ENCODE measurements at regions not wholly inside any gene's neighbourhood (a gene's known extent, or its start where the extent isn't known, plus 50 kb on each side); places are given as distances from the start of the nearest gene placed in this dataset.
"Not testable (repeated sequence)": the region's sequence is repeated elsewhere in the genome, so short reads cannot be mapped to it uniquely, and the experiment has no call there.

DNA sequence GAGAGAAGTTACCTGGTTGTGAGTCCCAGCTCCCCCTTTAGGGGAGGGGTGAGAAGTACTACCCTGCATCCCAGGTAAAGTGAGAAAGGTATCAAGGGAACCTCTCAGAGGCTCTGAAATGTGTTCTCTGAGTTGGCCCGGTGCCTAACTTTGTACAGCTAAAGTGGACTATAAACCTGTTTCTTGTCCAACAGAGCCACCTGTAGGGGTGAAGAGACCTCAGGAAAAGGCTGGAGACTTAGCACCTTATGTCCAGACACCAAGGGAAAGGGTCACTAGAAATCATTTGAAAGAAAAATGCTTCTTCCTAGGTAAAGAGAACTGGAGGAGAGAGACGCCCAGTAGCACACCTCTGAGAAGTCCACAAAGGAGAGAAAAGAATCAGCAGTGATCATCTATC, 108.3 kb upstream of the KIF2A start:
- DNase-seq = no peak

DNA sequence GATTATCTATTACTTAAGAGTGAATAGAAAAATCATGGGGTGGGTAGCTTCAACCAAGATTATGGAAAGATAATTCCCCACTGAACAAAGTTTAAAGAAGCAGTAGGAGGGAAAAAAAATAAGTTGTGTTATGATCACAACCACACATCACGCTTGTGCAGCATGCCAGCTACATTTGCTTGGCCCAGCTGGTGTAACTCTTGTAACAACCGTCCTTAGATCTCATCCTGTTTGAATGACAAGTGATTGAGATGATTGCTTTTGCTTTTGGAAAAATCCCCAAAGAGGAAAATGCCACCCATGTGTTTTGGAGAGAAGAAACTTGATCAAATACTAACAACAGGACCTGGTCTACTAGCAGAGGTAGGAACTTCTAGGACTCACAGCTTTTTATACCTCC, 107.6 kb upstream of the KIF2A start:
- DNase-seq = no peak

DNA sequence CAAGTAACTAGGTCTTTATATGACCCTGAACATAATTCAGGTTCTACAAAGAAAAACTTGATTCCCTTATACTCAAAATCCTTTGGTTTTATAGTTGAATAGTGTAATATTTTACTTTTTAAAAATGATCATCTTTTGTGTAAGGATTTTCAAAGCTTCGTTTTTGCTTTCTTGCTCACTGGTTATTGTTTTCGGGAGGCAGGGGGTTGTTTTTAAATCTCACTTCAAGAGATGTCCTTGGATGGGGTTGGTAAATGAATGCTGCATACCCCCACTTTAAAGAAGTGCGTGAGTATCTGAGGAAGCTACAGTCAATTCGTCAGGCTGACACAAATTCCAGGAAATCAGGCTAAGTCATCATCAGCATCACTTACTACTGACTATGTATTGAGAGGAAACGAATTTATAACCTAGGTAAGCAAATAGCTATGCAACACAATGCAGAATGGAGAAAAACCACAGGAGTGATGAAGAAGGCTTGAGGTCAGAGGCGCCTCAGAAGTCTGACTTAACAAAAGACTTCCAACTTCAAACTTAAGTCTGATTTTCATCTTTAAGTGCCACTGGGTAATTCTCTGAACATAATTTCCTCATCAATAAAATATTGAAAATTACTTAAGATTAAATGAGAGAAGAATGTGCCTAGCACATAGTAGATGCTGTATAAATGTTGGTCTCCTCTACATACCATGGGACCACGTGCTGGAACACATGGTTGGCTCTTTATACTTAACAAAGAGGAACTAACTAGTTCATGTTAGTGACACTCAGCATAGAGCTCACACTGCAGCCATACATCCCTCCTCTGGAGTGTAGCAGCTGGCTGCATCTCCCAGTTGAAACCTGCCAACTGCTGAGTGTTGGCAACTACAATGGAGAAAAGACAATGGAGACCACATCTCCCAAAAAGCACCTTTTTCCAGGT, 106.0 kb upstream of the KIF2A start:
- DNase-seq = no peak

DNA sequence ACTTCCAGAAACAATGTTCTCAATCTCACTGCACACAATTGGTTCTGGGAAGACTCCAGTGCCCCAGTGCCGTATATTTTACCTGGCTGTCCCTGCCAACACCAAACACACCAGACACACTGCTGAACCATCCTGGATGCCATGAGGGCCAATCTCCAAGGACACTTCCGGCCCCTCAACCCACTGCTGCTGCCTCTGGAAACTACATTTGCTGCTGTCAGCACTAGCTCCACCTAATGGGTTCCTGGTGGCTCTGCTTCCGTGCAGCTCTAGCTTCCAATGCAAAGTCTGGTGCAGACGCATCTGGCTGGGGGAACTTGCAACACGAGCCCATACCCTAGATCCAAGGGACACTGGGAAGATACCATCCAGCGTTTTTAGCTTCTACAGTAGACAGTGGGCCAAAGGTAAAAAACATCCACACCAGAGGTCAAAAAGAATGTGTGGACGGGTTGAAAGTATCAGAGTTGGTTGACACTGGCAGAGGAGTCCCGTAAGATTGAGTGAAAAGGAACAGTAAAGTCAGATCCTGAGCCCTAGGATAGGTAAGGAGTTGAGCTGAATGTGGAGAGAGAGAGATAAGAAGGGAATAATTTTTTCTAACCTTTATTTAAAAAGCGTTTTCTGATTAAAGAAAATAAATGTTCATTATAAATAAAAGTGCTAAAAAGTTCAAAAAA, 99.7 kb upstream of the KIF2A start:
- DNase-seq = peak in 1 of 2 donors; percentile 6

DNA sequence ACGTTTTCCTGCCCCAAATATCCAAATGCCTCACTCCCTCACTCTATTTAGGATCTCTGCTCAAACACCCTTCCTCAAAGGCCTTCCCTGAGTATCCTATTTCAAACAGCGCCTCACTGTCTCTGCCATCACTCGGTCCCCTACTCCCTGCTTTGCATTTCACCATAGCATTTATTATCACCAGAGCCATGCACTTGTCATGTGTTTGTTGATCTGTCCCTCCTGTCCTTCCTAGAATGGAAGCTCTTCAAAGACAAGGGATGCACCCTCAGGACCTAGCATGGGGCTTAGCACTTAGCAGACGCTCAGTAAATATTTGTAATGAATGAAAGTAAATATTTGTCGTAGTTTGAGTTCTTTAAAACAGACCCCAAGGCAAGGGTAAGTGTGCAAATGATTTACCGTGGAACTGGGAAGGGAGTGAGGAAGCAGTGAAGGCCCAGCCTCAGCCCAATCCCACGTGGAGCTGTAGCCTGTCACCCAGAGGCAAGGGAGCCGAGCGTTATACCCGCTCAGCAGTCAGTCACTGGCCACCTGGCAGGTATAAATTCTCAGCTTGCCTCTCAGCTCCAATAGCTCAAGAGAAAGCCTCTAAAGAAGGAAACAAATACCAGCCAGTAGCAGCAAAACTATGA, 97.7 kb upstream of the KIF2A start:
- DNase-seq = no peak

DNA sequence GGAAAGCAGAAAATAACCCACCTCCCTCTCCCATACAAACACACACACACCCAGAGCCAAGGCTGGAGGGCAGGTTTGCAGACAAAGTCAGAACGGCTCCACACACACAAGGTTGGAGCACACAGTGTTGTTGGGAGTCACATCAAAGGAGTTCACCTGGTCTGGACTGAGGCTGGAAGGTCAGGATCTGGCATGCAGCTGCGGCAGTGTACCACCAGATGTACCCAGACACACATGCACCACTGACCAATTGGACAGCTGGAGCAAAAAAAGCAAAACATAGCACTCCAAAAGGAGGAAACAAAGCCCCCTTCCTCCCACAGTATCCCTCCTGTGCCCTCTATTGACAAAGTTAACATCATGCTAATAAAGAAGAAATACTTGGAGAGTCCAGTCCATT, 94.6 kb upstream of the KIF2A start:
- no peak for DNase-seq

DNA sequence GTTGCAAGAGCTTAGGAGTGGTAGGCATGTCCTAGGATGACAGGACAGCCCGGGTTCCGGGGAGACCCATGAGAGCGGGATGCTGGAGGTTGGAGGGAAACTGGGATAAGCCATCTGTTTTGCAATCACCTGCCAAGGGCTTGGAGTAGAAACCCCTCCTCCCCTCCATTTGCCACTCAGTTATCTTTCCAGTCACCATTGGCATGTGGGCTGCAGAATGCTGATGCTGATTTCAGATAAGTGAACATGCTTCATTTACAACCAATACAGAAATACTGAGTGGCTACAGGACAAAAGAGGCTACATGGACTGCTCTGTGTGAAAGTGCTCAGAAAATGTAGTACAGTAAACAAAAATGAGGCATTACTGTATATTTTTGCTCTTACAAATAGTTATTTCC, 93.4 kb upstream of the KIF2A start:
- DNase-seq = no peak

DNA sequence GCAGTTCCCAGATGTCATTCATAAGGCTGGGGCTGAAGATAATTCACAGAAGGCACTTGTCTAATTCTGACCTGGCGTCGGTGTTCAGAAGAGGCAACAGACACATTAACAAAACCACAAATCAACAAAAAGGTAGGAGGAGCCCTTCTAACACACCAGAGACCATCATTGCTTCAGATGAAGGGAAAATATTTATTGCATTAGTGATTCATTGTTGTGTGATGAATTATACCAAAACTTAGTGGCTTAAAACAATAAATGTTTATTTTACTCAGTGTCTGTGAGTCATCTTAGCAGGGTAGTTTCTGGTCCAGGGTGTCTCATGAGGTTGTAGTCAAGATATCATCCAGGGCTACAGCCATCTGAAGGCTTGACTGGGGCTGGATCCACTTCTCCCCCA, 91.3 kb upstream of the KIF2A start:
- DNase-seq = no peak

DNA sequence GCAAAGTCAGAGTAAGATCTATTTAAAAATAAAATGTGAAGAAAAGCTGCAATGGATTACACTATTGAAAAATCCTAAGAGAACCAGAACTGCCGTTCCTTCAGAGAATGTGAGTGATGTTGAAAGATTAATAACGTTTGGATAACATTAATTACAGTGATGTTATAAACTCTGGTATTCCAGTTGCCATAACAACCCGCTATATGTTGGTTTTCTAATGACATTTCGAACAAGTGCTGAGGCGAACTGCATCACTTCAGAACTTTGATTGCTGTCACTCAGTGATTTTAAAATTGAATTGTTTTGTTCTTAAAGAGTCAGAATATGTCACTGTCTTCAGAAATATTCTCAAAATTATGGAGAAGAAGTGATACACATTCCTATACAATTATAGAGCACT, 89.4 kb upstream of the KIF2A start:
- DNase-seq = not testable (repeated sequence)

DNA sequence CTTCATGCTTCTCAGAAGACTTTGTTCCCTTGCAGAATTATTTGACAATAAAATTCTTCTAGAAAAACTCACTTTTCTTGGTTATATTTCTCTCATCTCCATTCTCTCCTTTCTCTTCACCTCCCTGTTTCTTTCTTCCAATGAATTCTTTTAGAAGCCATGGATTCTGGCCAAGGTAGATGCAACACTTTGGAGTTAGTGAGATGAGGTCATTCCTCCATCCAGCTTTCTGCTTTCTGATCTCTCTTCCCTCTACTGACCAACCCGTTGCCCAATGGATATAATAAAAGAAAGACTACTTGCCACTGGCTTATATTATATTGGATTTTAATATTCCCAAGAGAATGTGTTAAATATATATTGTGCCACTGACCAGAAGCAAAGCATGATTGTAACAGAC, 88.9 kb upstream of the KIF2A start:
- not testable (repeated sequence) for DNase-seq

DNA sequence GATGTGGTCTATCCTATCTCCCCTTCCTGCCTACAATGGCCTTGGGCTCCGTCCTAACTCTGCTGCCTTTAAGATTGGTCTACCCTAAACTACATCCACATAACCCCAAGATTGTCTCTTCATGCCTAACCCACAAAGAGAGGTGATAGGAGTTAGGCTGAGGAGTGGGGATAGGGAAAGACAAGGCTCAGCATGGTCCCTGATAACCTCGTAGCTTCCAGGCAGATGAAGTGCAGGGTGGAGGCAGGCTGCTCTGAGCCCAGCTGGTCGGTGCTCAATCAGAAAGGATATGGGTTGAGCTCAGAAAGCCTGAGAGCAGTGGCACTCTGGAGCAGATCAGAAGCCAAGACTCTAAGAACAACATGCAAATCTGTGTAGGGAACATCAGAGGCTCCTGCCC, 87.1 kb upstream of the KIF2A start:
- not testable (repeated sequence) for DNase-seq

DNA sequence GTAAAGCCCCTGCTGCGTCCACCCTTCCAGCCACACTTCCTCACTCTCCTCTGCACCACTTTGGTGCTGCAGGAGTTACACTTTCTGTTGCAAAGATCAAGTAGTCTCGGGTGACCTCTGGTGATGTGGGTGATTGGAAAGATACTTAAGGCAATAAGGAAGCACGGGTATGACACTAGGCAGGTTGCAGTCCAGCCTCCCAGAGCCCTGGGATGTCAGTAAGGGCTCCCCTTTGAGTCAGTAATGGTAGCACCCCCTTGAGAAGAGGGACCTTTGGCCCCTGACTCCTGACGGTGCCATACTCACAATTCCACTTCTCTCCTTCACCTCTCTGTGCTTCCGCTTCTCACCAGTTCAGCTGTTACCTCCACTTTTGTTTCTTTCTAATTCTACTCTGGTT, 84.1 kb upstream of the KIF2A start:
- not testable (repeated sequence) for DNase-seq

DNA sequence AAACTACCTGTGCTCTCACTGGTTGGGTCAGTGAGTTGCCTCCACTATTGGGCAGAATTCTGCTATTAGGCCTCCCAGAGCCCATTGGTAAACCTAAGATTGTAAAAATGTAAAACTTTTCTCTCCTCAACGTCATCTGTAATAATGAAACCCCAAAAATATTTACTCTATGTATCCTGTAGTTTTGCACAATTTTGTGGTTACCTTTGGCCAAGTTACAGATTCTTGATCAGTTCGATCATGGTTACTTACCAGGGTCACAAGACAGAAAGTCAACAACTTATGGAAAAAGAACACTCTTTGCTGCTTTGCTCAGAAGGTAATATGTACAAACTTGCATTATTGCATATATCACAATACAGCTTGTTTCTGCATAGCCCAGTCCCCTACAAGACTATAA, 83.7 kb upstream of the KIF2A start:
- not testable (repeated sequence) for DNase-seq

DNA sequence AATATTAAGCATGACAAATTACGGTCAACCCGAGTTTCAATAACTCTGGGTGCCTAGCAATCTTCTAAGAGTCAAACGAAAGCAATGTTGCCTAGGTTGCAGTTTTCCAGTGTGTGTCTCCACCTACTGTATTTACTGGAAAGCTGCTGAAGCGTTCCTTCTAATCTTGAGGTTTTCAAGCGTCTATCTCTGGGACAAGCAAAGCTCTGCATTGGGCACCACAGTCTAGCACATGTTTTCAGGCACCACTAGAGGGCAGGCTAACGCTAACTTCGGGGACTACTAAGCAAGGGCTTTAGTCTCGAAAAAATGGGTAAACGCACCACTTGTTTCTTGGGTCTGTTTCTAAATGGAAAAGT, 82.7 kb upstream of the KIF2A start:
- not testable (repeated sequence) for DNase-seq

DNA sequence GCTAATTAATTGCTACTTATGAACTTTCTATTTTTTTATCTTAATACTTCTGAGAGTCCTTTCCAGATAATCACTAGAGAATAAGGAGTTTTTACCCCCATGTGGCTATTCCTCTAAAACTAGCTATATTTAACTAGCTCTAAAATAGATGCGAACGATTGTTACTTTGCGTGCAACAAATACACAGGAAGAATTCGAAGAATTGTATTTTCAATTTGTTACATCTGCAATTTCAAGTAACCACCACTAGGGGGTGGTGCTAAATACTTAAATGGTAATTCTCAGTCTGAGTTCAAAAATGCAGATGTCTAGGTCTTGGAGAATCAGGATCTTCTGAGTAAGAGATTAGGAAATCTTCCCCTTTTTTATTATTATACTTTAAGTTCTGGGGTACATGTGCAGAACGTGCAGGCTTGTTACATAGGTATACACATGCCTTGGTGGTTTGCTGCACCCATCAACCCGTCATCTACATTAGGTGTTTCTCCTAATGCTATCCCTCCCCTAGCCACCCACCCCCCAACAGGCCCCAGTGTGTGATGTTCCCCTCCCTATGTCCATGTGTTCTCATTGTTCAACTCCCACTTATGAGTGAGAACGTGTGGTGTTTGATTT, 80.9 kb upstream of the KIF2A start:
- not testable (repeated sequence) for DNase-seq

DNA sequence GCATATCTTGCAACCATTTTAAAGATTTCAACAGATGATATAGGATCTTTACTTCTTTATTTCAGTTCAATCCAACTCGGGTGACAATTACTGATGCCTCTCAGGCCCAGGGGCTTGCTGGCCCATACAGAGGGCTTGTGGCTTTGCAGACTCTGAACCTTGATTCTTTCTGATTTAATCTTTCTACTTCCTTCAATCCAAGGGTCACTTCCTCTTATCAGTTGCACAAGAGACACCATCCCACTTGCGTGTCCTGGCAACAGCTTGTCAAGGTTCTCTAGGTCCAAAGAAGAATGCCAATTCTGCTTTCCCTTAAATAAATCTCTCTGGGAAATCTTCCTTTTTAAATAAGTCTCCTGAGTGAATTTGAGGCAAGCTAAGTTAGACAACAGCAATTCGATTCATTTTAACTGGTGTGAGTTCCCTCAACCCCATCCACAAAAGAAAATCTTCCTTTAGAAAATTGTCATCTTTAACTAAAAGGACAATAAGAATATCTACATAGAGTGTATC, 75.1 kb upstream of the KIF2A start:
- not testable (repeated sequence) for DNase-seq

DNA sequence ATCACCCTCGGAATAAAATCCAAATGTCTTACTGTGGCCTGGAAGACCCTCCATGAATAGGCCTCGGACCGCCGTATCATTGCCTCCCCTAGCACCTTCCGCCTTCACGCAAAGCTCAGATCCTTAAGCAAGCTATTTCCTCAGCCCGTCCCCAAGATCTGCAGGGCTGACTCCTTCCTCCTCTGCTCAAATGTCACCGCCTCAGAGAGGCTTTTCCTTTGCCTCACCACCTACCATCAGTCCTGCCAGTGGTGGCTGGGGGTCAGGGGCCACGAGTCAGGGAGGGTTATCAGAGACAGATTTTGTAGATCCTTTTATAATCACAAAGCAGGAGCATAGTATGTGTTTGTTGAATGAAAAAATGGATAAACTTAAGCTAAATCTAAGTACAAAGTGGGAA, 74.4 kb upstream of the KIF2A start:
- no peak for DNase-seq

DNA sequence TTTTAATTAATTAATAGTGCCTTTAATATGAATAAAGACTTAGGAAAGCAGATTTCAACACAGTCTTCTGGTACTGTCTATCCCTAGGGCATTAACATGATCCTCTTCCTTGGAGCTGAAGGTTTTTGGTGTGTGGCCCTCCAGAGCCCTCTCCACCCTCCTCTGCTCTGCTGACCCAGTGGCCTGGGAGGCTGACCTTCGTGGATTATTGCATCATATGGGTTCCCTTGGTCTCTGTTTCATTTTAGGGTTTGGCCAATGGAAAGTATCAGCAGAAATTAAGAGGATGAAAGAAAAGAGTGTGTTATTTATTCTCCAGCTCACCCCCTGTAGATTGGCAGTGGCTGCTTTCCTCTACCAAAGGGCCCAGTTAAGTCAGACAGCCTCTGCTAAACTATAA, 73.8 kb upstream of the KIF2A start:
- DNase-seq = not testable (repeated sequence)

DNA sequence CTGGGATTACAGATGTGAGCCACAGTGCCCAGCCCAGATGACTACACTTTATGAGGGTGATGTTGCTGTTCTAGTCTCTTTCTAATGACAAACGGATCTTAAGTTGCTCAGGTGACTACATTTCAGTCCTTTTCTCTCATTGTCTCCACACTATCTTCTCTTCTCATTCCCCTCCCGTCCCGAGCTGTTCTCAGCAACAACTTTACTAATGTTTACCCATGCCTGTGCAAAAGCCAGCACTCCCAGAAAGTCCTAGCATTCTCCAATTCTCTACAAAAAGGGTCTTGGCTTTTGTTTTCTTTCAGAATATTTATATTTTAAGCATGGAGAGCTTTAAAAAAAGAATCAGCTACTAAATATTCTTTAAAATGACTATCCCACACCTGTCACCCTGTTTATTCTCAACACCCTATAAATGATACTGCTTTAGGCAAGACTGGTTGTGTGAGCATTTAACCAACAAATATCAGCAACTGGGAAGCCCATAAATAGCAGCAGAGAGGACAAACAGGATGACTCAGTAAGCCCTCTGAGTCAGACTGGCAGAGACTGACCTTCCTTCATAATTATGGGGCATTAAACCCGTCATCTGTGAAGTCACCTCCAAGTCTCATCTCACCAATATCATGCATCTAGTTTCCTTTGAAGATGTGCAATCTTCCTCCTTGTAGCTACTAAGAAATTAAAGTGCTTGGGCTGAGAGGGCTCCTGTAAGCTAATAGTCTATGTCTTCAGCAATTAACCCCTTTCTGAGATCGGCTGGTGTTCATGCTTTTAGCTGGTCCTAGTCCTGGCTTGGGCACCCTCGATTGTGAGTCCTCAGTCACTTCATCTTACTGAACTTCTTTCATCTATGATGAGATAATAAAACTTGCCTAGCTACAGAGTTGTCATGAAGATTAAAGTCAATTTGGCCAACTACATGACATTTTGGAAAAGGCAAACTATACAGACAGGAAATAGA, 72.6 kb upstream of the KIF2A start:
- DNase-seq = not testable (repeated sequence)

DNA sequence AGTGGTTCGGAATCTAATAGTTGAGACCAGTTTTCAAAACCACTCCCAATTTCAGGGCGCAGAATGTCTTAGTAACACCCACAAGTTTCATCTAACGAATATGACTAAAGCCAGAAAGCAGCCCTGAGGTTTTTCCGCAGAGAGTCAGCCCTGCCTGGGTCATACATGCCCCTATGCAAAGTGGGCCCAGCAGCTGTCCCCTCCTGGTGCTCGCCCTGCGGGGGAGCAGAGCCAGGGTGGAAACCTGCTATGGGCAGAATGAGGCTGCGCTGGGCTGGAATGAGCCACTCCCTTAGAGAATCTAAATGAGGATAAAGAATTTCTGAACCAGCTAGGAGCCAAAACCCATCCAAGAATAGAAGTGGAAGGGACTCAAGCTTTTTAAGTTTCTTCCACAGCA, 69.4 kb upstream of the KIF2A start:
- not testable (repeated sequence) for DNase-seq

DNA sequence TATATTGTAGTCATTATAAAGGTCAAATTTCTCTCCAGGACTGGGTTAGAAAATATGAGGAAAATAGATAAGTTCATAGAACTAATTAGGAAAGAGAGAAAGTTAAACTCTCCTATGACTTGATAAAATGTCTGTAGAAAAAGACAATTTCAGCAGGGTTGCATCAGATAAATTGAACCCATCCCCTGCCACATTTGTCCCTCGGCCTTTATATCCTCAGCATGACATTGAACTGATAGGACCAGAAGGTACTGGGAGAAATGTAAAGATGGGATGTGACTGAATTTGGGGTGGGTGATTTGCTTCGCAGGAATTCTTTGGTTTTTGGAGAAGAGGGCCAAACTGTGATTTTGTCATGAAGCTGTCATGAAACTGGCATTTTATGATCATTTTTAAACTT, 68.1 kb upstream of the KIF2A start:
- DNase-seq = not testable (repeated sequence)

DNA sequence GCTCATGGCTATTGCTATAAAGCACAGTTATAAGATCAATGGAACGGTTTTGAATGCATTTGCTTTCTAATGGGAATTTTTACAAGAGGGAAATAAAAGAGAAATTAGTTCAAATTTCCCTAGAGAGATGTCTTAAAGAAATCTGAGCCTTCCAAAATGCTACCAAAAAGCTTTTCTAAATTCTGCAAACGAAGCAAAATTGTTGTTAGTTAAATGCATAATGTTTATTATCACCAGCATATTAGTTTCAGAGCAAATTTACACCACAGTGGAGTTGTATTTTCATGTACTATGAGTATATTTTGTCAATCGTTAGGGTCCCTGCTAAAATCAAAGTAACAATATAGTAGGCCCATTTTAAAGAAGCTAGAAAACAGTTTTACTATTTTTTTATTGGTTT, 67.4 kb upstream of the KIF2A start:
- DNase-seq = not testable (repeated sequence)

All from hippocampal formation (tissue), 2 donors.